ENCODE measurements at regions not wholly inside any gene's neighbourhood (a gene's known extent, or its start where the extent isn't known, plus 50 kb on each side); places are given as distances from the start of the nearest gene placed in this dataset.

DNA sequence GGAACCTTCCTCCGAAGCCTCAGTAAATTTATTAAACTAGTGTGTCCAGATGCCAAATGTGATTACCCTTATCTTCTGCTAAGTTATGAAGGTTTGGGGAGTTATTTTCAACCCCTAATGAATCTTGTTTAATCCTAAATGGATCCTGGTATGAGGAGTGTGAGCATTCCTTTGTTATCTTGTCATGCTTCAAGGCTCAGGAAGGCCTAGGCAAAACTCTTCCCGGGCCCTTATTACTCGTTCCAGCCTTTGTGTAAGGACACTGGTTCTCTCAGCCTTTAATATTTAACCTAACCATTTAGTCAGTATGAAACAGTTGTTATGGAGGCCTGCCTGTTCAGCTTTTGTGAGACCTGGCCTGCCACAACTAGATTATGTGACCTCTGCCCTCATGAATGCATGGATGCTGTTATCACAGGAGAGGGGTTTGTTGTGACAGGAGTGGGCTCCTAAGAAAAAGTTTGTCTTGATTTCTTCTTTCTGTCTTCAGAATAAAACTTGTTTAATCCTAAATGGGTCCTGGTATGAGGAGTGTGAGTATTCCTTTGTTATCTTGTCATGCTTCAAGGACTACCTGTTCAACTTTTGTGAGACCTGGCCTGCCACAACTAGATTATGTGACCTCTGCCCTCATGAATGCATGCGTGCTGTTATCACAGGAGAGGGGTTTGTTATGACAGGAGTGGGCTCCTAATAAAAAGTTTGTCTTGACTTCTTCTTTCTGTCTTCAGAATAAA lies 181.7 kb downstream of the SLC39A8 start:
- TF ChIP-seq LEF1 (IDR thresholded peaks at IDR 0.05; ENCODE audit: borderline replicate concordance) = no peak
- no peak for TF ChIP-seq CTBP1 (IDR thresholded peaks at IDR 0.05; ENCODE audit: borderline replicate concordance)
- TF ChIP-seq BHLHE40 (IDR thresholded peaks at IDR 0.05; ENCODE audit: borderline replicate concordance) = no peak
- TF ChIP-seq FOXM1 (IDR thresholded peaks at IDR 0.05; ENCODE audit: borderline replicate concordance) = no peak
- TF ChIP-seq HDGF (IDR thresholded peaks at IDR 0.05; ENCODE audit: borderline replicate concordance) = no peak
- no peak for TF ChIP-seq FOXK2 (IDR thresholded peaks at IDR 0.05)
- no peak for TF ChIP-seq TARDBP (IDR thresholded peaks at IDR 0.05)

Measured in HEK293T (cell line).